BE2C (cell line): ENCODE measurements at regions not wholly inside any gene's neighbourhood (a gene's known extent, or its start where the extent isn't known, plus 50 kb on each side); places are given as distances from the start of the nearest gene placed in this dataset.

Source experiments
- DNase-seq: peaks from one replicate; pipeline ENCODE4 v3.0.0-alpha.2; 2020
- H3K27me3 ChIP-seq: fragments of 250-450 bp; sonication (Bioruptor Pico); 2 replicates; pipeline ENCODE4 v1.5.1; 2020; ENCODE audit warnings: mild to moderate bottlenecking
- H3K36me3 ChIP-seq: fragments of 250-450 bp; sonication (Bioruptor Pico); 2 replicates; pipeline ENCODE4 v1.5.1; 2020; ENCODE audit warnings: mild to moderate bottlenecking
- H3K4me1 ChIP-seq: fragments of 250-450 bp; sonication (Bioruptor Pico); 2 replicates; pipeline ENCODE4 v1.5.1; 2020
- H3K4me3 ChIP-seq: 2 replicates; pipeline ENCODE4 v1.5.1; 2011; ENCODE audit warnings: low read depth, low read length
- H3K9me3 ChIP-seq: fragments of 250-450 bp; sonication (Bioruptor Pico); 2 replicates; pipeline ENCODE4 v1.5.1; 2020
- CTCF ChIP-seq: IDR thresholded peaks from 2 replicates; pipeline ENCODE4 v1.5.1; 2012; ENCODE audit warnings: mild to moderate bottlenecking, low read depth, low read length

GRCh38 chr21:34022627-34023335 lies 50.6 kb upstream of the MRPS6 start:
- Histone ChIP-seq H3K4me3 (no peak overlapping the region), H3K27me3 (peaks cover 8% of the 10 kb centered on the region; the same call in 1 of the 2 replicates), H3K4me1 (no peaks in the 10 kb centered on the region), H3K9me3 (no peaks in the 10 kb centered on the region), H3K36me3 (no peaks in the 10 kb centered on the region)
- DNase-seq, result no peak
- no peak for TF ChIP-seq CTCF

- Histone ChIP-seq H3K9me3 (no peaks in the 10 kb centered on the region), H3K4me3 (no peak overlapping the region), H3K27me3 (peaks cover 8% of the 10 kb centered on the region; the same call in 1 of the 2 replicates), H3K4me1 (no peaks in the 10 kb centered on the region), H3K36me3 (no peaks in the 10 kb centered on the region)
- no peak for TF ChIP-seq CTCF
- no peak for DNase-seq
These were observed 51.7 kb upstream of the MRPS6 start for GRCh38 chr21:34021726-34022125.

- no peak for DNase-seq
- no peaks in the 10 kb centered on the region for H3K36me3 ChIP-seq
- H3K9me3 ChIP-seq, result no peaks in the 10 kb centered on the region
- H3K4me1 ChIP-seq, result no peaks in the 10 kb centered on the region
- TF ChIP-seq CTCF, result no peak
- peaks cover 8% of the 10 kb centered on the region; the same call in 1 of the 2 replicates for H3K27me3 ChIP-seq
- no peak overlapping the region for H3K4me3 ChIP-seq
These were observed 52.3 kb upstream of the MRPS6 start for GRCh38 chr21:34020983-34021553.

DNA sequence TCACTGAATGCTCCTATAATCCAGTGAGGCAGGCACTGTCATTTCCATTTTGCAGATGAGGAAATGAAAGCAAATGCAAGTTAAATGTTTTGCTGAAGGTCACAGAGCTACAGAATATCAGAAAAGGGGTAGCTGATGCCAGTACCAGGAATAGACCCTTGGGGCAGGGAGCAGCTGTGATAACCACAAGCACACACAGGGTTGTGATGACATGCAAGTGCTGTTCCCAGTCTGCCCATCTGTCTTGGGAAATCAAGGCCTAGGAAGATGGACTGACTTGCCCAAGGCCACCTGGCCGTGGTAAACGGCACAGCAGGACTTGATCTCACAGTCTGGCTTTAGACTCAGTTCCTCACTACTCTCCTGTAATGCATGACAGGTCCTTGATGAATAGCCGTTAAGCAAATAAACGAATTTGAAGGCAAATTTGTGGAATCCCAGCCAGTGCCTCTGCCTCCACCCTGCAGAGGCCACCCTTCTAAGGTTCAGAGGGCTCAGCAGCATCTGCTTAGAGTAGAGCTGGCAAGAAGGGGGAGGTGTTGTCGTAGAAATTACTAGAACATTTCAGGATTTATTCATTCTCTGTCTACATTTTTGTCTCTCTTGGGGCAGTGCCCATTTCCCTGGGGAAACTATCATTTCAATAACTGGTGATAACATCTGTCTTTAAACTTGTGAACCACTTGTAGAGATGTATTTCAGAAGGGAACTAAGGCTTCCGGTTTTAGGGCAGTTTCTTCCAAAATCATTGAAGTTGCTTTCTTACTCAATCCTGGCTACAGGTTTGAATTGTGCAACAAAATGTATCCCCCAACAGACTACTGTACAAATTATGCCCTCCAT lies 53.2 kb upstream of the MRPS6 start:
- Histone ChIP-seq H3K27me3 (peaks cover 8% of the 10 kb centered on the region; the same call in 1 of the 2 replicates), H3K4me1 (no peaks in the 10 kb centered on the region), H3K4me3 (no peak overlapping the region), H3K36me3 (no peaks in the 10 kb centered on the region), H3K9me3 (no peaks in the 10 kb centered on the region)
- no peak for DNase-seq
- no peak for TF ChIP-seq CTCF

DNA sequence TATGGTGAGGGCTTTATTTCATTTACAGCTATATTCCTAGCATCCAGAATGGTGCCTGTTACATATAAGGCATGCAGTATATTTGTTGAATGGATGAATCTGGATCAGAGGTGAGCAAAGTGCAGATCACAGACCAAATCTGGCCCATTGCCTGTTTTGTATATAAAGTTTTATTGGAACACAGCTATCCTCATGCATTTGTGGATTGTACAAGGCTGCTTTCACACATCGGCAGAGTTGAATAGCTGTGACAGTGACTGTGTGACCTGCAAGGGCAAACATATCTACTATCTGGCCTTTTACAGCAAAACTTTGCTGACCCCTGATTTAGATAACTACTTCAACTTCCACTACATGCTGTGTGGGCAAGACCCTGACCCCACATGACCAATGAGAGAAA lies 54.0 kb upstream of the MRPS6 start:
- peaks cover 7% of the 10 kb centered on the region; the same call in 1 of the 2 replicates for H3K27me3 ChIP-seq
- H3K36me3 ChIP-seq, result no peaks in the 10 kb centered on the region
- H3K4me3 ChIP-seq, result no peak overlapping the region
- no peak for DNase-seq
- TF ChIP-seq CTCF, result no peak
- H3K9me3 ChIP-seq, result no peaks in the 10 kb centered on the region
- no peaks in the 10 kb centered on the region for H3K4me1 ChIP-seq
